Occipital lobe (tissue), 1 donor: ENCODE measurements at regions not wholly inside any gene's neighbourhood (a gene's known extent, or its start where the extent isn't known, plus 50 kb on each side); places are given as distances from the start of the nearest gene placed in this dataset.

ENCODE experiments used
- DNase-seq: peaks from one replicate; lab custom pipeline; 2025; lab: John Stamatoyannopoulos, UW

- peak; percentile 20 for DNase-seq
Observed at GRCh38 chr14:26204728-26205479, 392.9 kb downstream of the NOVA1 start.

GRCh38 chr14:26204366-26204727 is 393.5 kb downstream of the NOVA1 start:
- no peak for DNase-seq

- DNase-seq, result no peak
Observed at GRCh38 chr14:26200687-26201086, 397.1 kb downstream of the NOVA1 start.

- DNase-seq, result no peak
Observed at GRCh38 chr14:26199590-26200370, 398.1 kb downstream of the NOVA1 start.

- DNase-seq, result no peak
Observed at GRCh38 chr14:26199096-26199495, 398.7 kb downstream of the NOVA1 start.

- no peak for DNase-seq
Observed at GRCh38 chr14:26194816-26195215, 403.0 kb downstream of the NOVA1 start.

- DNase-seq, result no peak
Observed at GRCh38 chr14:26191671-26192070, 406.2 kb downstream of the NOVA1 start.

- DNase-seq, result no peak
Observed at GRCh38 chr14:26191123-26191522, 406.7 kb downstream of the NOVA1 start.

- DNase-seq, result no peak
Observed at GRCh38 chr14:26190646-26191045, 407.2 kb downstream of the NOVA1 start.

- DNase-seq, result no peak
Observed at GRCh38 chr14:26187996-26188620, 409.7 kb downstream of the NOVA1 start.

GRCh38 chr14:26180221-26180620 is 417.6 kb downstream of the NOVA1 start:
- peak; percentile 33 for DNase-seq

GRCh38 chr14:26175658-26176057 is 422.2 kb downstream of the NOVA1 start:
- no peak for DNase-seq

GRCh38 chr14:26174395-26174794 is 423.4 kb downstream of the NOVA1 start:
- no peak for DNase-seq

GRCh38 chr14:26173581-26174110 is 424.2 kb downstream of the NOVA1 start:
- DNase-seq, result no peak

- no peak for DNase-seq
Observed at GRCh38 chr14:26172396-26172795, 425.4 kb downstream of the NOVA1 start.

GRCh38 chr14:26170885-26171284 is 426.9 kb downstream of the NOVA1 start:
- no peak for DNase-seq

GRCh38 chr14:26163761-26164160 is 434.1 kb downstream of the NOVA1 start:
- no peak for DNase-seq

GRCh38 chr14:26157517-26157916 is 440.3 kb downstream of the NOVA1 start:
- DNase-seq, result no peak

GRCh38 chr14:26143057-26143456 is 454.8 kb downstream of the NOVA1 start:
- no peak for DNase-seq

- DNase-seq, result no peak
Observed at GRCh38 chr14:26138764-26139445, 458.9 kb downstream of the NOVA1 start.

- DNase-seq, result no peak
Observed at GRCh38 chr14:26137161-26137560, 460.7 kb downstream of the NOVA1 start.
